ENCODE measurements at regions not wholly inside any gene's neighbourhood (a gene's known extent, or its start where the extent isn't known, plus 50 kb on each side); places are given as distances from the start of the nearest gene placed in this dataset.

DNA sequence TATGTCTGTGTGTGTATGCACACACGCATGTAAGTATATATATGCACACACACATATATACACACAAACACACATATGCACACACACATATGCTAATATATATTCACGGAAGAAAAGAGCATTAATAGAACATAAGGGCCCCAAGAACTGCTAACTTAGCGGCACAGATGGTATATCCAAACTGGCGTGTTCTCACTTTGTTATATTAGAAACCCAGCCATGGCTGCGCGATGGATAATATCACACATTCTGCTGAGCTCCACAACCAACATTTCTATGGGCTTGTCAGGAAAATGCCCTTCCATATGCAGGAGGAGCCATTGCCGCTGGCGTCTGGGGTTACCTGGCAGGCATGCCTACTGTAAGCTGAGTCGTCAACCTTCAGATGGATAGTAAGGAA lies 122.1 kb downstream of the TTLL2 start:
- TF ChIP-seq EP300 (IDR thresholded peaks at IDR 0.05; ENCODE audit: borderline replicate concordance in 1 of 2, low read depth in 1 of 2, low read length in 1 of 2) (no peak), GABPA (IDR thresholded peaks at IDR 0.05; ENCODE audit: low read depth) (no peak), POLR2AphosphoS5 (IDR thresholded peaks at IDR 0.05; ENCODE audit: low read depth, low read length) (no peak), RFX5 (IDR thresholded peaks at IDR 0.05; ENCODE audit: low read length) (no peak), CHD2 (IDR thresholded peaks at IDR 0.05; ENCODE audit: low read length, partially characterized antibody) (no peak), EZH2phosphoT487 (IDR thresholded peaks at IDR 0.05; ENCODE audit: borderline replicate concordance, low read depth) (no peak), SMC3 (IDR thresholded peaks at IDR 0.05; ENCODE audit: low read depth, low read length) (no peak), SIN3A (IDR thresholded peaks at IDR 0.05; ENCODE audit: borderline replicate concordance, low read depth, low read length) (no peak), TAF1 (IDR thresholded peaks at IDR 0.05; ENCODE audit: borderline replicate concordance, low read depth, low read length) (no peak), MEF2A (IDR thresholded peaks at IDR 0.05; ENCODE audit: borderline replicate concordance, low read depth) (no peak)
- TF ChIP-seq, protein P1, sequence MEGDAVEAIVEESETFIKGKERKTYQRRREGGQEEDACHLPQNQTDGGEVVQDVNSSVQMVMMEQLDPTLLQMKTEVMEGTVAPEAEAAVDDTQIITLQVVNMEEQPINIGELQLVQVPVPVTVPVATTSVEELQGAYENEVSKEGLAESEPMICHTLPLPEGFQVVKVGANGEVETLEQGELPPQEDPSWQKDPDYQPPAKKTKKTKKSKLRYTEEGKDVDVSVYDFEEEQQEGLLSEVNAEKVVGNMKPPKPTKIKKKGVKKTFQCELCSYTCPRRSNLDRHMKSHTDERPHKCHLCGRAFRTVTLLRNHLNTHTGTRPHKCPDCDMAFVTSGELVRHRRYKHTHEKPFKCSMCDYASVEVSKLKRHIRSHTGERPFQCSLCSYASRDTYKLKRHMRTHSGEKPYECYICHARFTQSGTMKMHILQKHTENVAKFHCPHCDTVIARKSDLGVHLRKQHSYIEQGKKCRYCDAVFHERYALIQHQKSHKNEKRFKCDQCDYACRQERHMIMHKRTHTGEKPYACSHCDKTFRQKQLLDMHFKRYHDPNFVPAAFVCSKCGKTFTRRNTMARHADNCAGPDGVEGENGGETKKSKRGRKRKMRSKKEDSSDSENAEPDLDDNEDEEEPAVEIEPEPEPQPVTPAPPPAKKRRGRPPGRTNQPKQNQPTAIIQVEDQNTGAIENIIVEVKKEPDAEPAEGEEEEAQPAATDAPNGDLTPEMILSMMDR (IDR thresholded peaks at IDR 0.05): no peak
- TF ChIP-seq, protein P2, sequence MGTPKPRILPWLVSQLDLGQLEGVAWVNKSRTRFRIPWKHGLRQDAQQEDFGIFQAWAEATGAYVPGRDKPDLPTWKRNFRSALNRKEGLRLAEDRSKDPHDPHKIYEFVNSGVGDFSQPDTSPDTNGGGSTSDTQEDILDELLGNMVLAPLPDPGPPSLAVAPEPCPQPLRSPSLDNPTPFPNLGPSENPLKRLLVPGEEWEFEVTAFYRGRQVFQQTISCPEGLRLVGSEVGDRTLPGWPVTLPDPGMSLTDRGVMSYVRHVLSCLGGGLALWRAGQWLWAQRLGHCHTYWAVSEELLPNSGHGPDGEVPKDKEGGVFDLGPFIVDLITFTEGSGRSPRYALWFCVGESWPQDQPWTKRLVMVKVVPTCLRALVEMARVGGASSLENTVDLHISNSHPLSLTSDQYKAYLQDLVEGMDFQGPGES (IDR thresholded peaks at IDR 0.05; ENCODE audit: low read depth, low read length): no peak

Data from SK-N-SH (cell line).